Keratinocyte (primary cell): ENCODE measurements at regions not wholly inside any gene's neighbourhood (a gene's known extent, or its start where the extent isn't known, plus 50 kb on each side); places are given as distances from the start of the nearest gene placed in this dataset.

Experiments
- DNase-seq: peaks from one replicate; pipeline ENCODE4 v3.0.0-alpha.2; 2011; ENCODE audit warnings: low read depth, missing footprints, low spot score
- FAIRE-seq: peaks from 2 replicates; lab custom pipeline; 2011; peaks lifted over from hg19 to GRCh38; lab: Jason Lieb, UNC
- H2AFZ ChIP-seq: 2 replicates; pipeline ENCODE4 v1.6.0; 2012; ENCODE audit warnings: low read length, control low read depth, inconsistent platforms; ENCODE audit not compliant: control insufficient read depth
- H3K27ac ChIP-seq: 2 replicates; pipeline ENCODE4 v1.5.1; 2011; ENCODE audit warnings: low read length; ENCODE audit not compliant: control insufficient read depth, insufficient read depth
- H3K27me3 ChIP-seq: 3 replicates; pipeline ENCODE4 v1.6.0; 2011; ENCODE audit warnings: low read length; ENCODE audit not compliant: control insufficient read depth, insufficient read depth; ENCODE audit errors: extremely low read depth
- H3K36me3 ChIP-seq, 2 experiments: 2 replicates in 1 of 2; 3 replicates in 1 of 2; pipeline ENCODE4 v1.5.1; 2011; ENCODE audit warnings: low read length in 2 of 2, mild to moderate bottlenecking in 1 of 2; ENCODE audit not compliant: control insufficient read depth in 2 of 2, insufficient read depth in 2 of 2; ENCODE audit errors: extremely low read depth in 1 of 2
- H3K4me1 ChIP-seq: 3 replicates; pipeline ENCODE4 v1.5.1; 2011; ENCODE audit warnings: low read length; ENCODE audit not compliant: control insufficient read depth, insufficient read depth; ENCODE audit errors: extremely low read depth
- H3K4me2 ChIP-seq: 3 replicates; pipeline ENCODE4 v1.6.0; 2011; ENCODE audit warnings: low read depth, low read length; ENCODE audit not compliant: control insufficient read depth, insufficient read depth; ENCODE audit errors: extremely low read depth
- H3K4me3 ChIP-seq, 3 experiments: fragments of 200-600 bp in 1 of 3; sonication (generic) in 1 of 3; 2 replicates in 2 of 3; 3 replicates in 1 of 3; pipeline ENCODE4 v1.5.1; 2011 to 2016; ENCODE audit warnings: low read length in 3 of 3, mild to moderate bottlenecking in 3 of 3, control low read depth in 2 of 3, inconsistent platforms in 1 of 3, low read depth in 1 of 3, mixed read lengths in 1 of 3, mixed run types in 1 of 3, moderate library complexity in 1 of 3; ENCODE audit not compliant: control insufficient read depth in 2 of 3, insufficient read depth in 2 of 3; ENCODE audit errors: extremely low read depth in 1 of 3
- H3K79me2 ChIP-seq: 2 replicates; pipeline ENCODE4 v1.6.0; 2012; ENCODE audit warnings: low read length; ENCODE audit not compliant: control insufficient read depth, insufficient read depth
- H3K9ac ChIP-seq: 3 replicates; pipeline ENCODE4 v1.6.0; 2011; ENCODE audit warnings: low read length; ENCODE audit not compliant: control insufficient read depth, insufficient read depth; ENCODE audit errors: extremely low read depth
- H3K9me1 ChIP-seq: 3 replicates; pipeline ENCODE4 v1.6.0; 2011; ENCODE audit warnings: low read length; ENCODE audit not compliant: control insufficient read depth, insufficient read depth; ENCODE audit errors: extremely low read depth
- H3K9me3 ChIP-seq: 2 replicates; pipeline ENCODE4 v1.5.1; 2012; ENCODE audit warnings: low read depth, low read length; ENCODE audit not compliant: control insufficient read depth
- H4K20me1 ChIP-seq: 3 replicates; pipeline ENCODE4 v1.6.0; 2011; ENCODE audit warnings: low read length; ENCODE audit not compliant: control insufficient read depth, insufficient read depth; ENCODE audit errors: extremely low read depth
- EZH2 ChIP-seq: IDR thresholded peaks from one replicate; pipeline ENCODE4 v1.6.1; 2012; ENCODE audit warnings: inconsistent platforms, mild to moderate bottlenecking, low read length, moderate library complexity
- dilution Hi-C: fragments of 300-500 bp; cut with MboI; formaldehyde crosslinking; loops from one replicate; pipeline ENCODE4 v1.7.0; 2020; ENCODE audit warnings: low sequenced_read_pairs; ENCODE audit not compliant: extremely low pct_ligation_motif_present
- TF ChIP-seq, protein P1 (sequence below), 3 experiments: IDR thresholded peaks in 1 of 3; conservative IDR thresholded peaks in 1 of 3; optimal IDR thresholded peaks in 1 of 3; 2 replicates in 2 of 3; 3 replicates in 1 of 3; pipeline versions ENCODE3 to v1.5.1; 2011; ENCODE audit warnings: low read length in 3 of 3, mild to moderate bottlenecking in 3 of 3, moderate library complexity in 2 of 3, control low read depth in 1 of 3, inconsistent platforms in 1 of 3; ENCODE audit not compliant: insufficient read depth in 2 of 3; ENCODE audit errors: extremely low read depth in 1 of 3

DNA sequence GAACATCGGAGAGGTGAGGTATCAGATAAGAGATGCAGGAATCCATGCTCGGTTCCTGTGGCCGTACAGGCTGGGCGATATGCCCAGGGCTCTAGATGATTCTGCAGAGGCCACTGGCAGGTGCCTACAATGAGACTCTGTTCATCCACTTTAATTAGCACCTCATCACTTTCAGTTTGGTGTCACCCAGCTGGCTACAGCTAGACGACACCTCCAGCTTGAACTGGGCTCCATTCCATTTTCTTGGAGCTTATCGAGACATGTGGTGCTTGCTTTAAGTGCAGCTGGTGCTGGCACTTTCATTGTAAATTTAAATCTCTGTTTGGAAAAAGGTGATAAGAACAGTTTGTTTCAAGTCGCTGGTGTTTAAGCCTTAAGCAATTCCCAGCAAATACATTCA, 322.5 kb upstream of the ADGRL2 start:
- DNase-seq = no peak
- no peaks in the 10 kb centered on the region for H3K27me3 ChIP-seq
- no peaks in the 10 kb centered on the region for H4K20me1 ChIP-seq
- H3K27ac ChIP-seq = no peak overlapping the region
- H3K9me3 ChIP-seq = no peaks in the 10 kb centered on the region
- dilution Hi-C loops = no loop called here
- no peaks in the 10 kb centered on the region for H3K4me1 ChIP-seq
- no peak overlapping the region for H3K4me2 ChIP-seq
- no peaks in the 10 kb centered on the region for H3K36me3 ChIP-seq
- no peak overlapping the region for H3K4me3 ChIP-seq
- no peaks in the 10 kb centered on the region for H3K9me1 ChIP-seq
- FAIRE-seq = no peak
- no peak overlapping the region for H2AFZ ChIP-seq
- no peaks in the 10 kb centered on the region for H3K79me2 ChIP-seq
- no peak overlapping the region for H3K9ac ChIP-seq
- TF ChIP-seq, protein P1, sequence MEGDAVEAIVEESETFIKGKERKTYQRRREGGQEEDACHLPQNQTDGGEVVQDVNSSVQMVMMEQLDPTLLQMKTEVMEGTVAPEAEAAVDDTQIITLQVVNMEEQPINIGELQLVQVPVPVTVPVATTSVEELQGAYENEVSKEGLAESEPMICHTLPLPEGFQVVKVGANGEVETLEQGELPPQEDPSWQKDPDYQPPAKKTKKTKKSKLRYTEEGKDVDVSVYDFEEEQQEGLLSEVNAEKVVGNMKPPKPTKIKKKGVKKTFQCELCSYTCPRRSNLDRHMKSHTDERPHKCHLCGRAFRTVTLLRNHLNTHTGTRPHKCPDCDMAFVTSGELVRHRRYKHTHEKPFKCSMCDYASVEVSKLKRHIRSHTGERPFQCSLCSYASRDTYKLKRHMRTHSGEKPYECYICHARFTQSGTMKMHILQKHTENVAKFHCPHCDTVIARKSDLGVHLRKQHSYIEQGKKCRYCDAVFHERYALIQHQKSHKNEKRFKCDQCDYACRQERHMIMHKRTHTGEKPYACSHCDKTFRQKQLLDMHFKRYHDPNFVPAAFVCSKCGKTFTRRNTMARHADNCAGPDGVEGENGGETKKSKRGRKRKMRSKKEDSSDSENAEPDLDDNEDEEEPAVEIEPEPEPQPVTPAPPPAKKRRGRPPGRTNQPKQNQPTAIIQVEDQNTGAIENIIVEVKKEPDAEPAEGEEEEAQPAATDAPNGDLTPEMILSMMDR (optimal IDR thresholded peaks at IDR 0.05 in 1 of 3, IDR thresholded peaks at IDR 0.05 in 1 of 3, conservative IDR thresholded peaks at IDR 0.05 in 1 of 3; ENCODE audit: extremely low read depth in 1 of 3, insufficient read depth in 2 of 3, low read length in 3 of 3) = no peak
- no peak for TF ChIP-seq EZH2

DNA sequence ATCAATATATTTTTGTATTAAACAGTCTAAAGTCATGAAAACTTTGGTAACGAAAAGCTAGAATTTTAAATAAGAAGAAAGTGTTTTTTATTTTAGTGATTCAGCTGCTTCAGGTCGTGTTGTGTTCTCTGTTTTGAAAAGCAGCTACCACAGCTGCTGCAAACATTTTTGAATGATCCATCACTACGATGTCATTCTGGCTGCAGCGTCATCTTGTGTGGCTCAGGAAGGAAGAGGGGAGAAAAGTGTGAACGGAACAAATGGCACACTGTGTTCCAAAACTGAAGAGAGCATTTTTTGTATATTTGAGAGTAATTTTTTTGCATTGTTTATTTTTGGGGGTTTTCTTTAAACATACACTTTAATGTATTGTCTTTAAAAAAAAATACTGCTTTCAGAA, 323.0 kb upstream of the ADGRL2 start:
- Histone ChIP-seq H3K9me3 (no peaks in the 10 kb centered on the region), H3K27me3 (no peaks in the 10 kb centered on the region), H3K27ac (no peak overlapping the region), H4K20me1 (no peaks in the 10 kb centered on the region), H3K4me1 (no peaks in the 10 kb centered on the region), H3K36me3 (no peaks in the 10 kb centered on the region), H3K4me2 (no peak overlapping the region), H3K9me1 (no peaks in the 10 kb centered on the region), H3K9ac (no peak overlapping the region), H3K4me3 (no peak overlapping the region), H3K79me2 (no peaks in the 10 kb centered on the region), H2AFZ (no peak overlapping the region)
- no peak for TF ChIP-seq EZH2
- TF ChIP-seq, protein P1 (optimal IDR thresholded peaks at IDR 0.05 in 1 of 3, IDR thresholded peaks at IDR 0.05 in 1 of 3, conservative IDR thresholded peaks at IDR 0.05 in 1 of 3; ENCODE audit: extremely low read depth in 1 of 3, insufficient read depth in 2 of 3, low read length in 3 of 3) = no peak
- DNase-seq (no peak), FAIRE-seq (no peak)
- dilution Hi-C loops = no loop called here
